Endothelial cell of umbilical vein (primary cell): ENCODE measurements at regions not wholly inside any gene's neighbourhood (a gene's known extent, or its start where the extent isn't known, plus 50 kb on each side); places are given as distances from the start of the nearest gene placed in this dataset.

Source experiments
- BruUV-seq: library from RNA; stranded (reverse); fragments of 400-500 nt; replicated peaks from 2 replicates; lab custom pipeline; 2021; lab: Mats Ljungman, UMichigan
- CTCF ChIA-PET: fragments of 300-600, 350-600 bp; sonication (Branson Sonifier 250); formaldehyde crosslinking; loops from one replicate; lab custom pipeline; 2021; ENCODE audit warnings: antibody characterized with exemption, inconsistent platforms; lab: Charles Lee
- POLR2A ChIA-PET: fragments of 300-600, 350-600 bp; sonication (Branson Sonifier 250); formaldehyde crosslinking; loops from one replicate; lab custom pipeline; 2021; ENCODE audit warnings: antibody characterized with exemption, inconsistent platforms; lab: Charles Lee
- DNase-seq: peaks from one replicate; pipeline ENCODE4 v3.0.0-alpha.2; 2011; ENCODE audit warnings: low read depth, low spot score
- FAIRE-seq: peaks from 2 replicates; lab custom pipeline; 2011; peaks lifted over from hg19 to GRCh38; lab: Jason Lieb, UNC
- H2AFZ ChIP-seq: 2 replicates; pipeline ENCODE4 v1.6.0; 2012; ENCODE audit warnings: low read depth, low read length, control low read depth, inconsistent platforms
- H3K27ac ChIP-seq: 2 replicates; pipeline ENCODE4 v1.5.1; 2011; ENCODE audit warnings: low read depth, mild to moderate bottlenecking, control low read depth, low read length, moderate library complexity; ENCODE audit not compliant: insufficient read depth
- H3K27me3 ChIP-seq, 2 experiments: 2 replicates each; pipeline versions ENCODE4 v1.6.0 to v1.6.1; 2011; ENCODE audit warnings: low read length in 2 of 2, mixed read lengths in 1 of 2; ENCODE audit not compliant: control insufficient read depth in 2 of 2, insufficient read depth in 2 of 2
- H3K36me3 ChIP-seq, 2 experiments: 2 replicates in 1 of 2; 3 replicates in 1 of 2; pipeline ENCODE4 v1.5.1; 2011; ENCODE audit warnings: low read length in 2 of 2, mild to moderate bottlenecking in 1 of 2, moderate library complexity in 1 of 2; ENCODE audit not compliant: control insufficient read depth in 2 of 2, insufficient read depth in 2 of 2; ENCODE audit errors: extremely low read depth in 1 of 2
- H3K4me1 ChIP-seq: 3 replicates; pipeline ENCODE4 v1.5.1; 2011; ENCODE audit warnings: mild to moderate bottlenecking, low read length; ENCODE audit not compliant: control insufficient read depth, insufficient read depth; ENCODE audit errors: extremely low read depth
- H3K4me2 ChIP-seq: 2 replicates; pipeline ENCODE4 v1.6.1; 2011; ENCODE audit warnings: low read length, control low read depth, mixed read lengths; ENCODE audit not compliant: insufficient read depth
- H3K4me3 ChIP-seq, 3 experiments: fragments of 200-600 bp in 1 of 3; sonication (generic), shearing (Covaris generic) in 1 of 3; replicated peaks in 1 of 3; 2 replicates each; pipeline ENCODE4 v1.5.1; 2011 to 2016; ENCODE audit warnings: control low read depth in 3 of 3, low read length in 3 of 3, mild to moderate bottlenecking in 2 of 3, inconsistent platforms in 1 of 3, low read depth in 1 of 3, moderate library complexity in 1 of 3; ENCODE audit not compliant: insufficient read depth in 1 of 3
- H3K79me2 ChIP-seq: 2 replicates; pipeline ENCODE4 v1.6.0; 2012; ENCODE audit warnings: low read length, inconsistent platforms; ENCODE audit not compliant: control insufficient read depth, insufficient read depth
- H3K9ac ChIP-seq: replicated peaks from 2 replicates; pipeline ENCODE3; 2011; ENCODE audit warnings: low read length, control low read depth; ENCODE audit not compliant: insufficient read depth; ENCODE audit errors: extremely low read depth
- H3K9me1 ChIP-seq: replicated peaks from 3 replicates; pipeline ENCODE4 v1.6.0; 2011; ENCODE audit warnings: mild to moderate bottlenecking, low read length; ENCODE audit not compliant: control insufficient read depth, insufficient read depth; ENCODE audit errors: extremely low read depth
- H3K9me3 ChIP-seq: replicated peaks from 2 replicates; pipeline ENCODE4 v1.5.1; 2012; ENCODE audit warnings: low read length, inconsistent platforms; ENCODE audit not compliant: control insufficient read depth, insufficient read depth
- H4K20me1 ChIP-seq: replicated peaks from 2 replicates; pipeline ENCODE3; 2011; ENCODE audit warnings: mild to moderate bottlenecking, low read length; ENCODE audit not compliant: control insufficient read depth, insufficient read depth; ENCODE audit errors: extremely low read depth
- CTCF ChIP-seq, 2 donors: IDR thresholded peaks; 1 replicate in 1 of 2; 2 replicates in 1 of 2; pipeline ENCODE4 v1.5.1; 2011; ENCODE audit warnings: low read length in 2 of 2, mild to moderate bottlenecking in 2 of 2, moderate library complexity in 2 of 2, control low read depth in 1 of 2, inconsistent platforms in 1 of 2, low read depth in 1 of 2; ENCODE audit not compliant: insufficient read depth in 1 of 2; ENCODE audit errors: extremely low read depth in 1 of 2
- EZH2 ChIP-seq: IDR thresholded peaks from 2 replicates; pipeline ENCODE4 v1.6.1; 2012; ENCODE audit warnings: borderline replicate concordance, low read depth, mild to moderate bottlenecking, moderate library complexity, low read length, inconsistent platforms; ENCODE audit not compliant: severe bottlenecking
- FOS ChIP-seq: IDR thresholded peaks from 2 replicates; pipeline ENCODE4 v1.6.1; 2011; ENCODE audit warnings: mild to moderate bottlenecking, low read length, moderate library complexity, borderline replicate concordance; ENCODE audit not compliant: insufficient read depth
- GATA2 ChIP-seq: IDR thresholded peaks from 2 replicates; pipeline ENCODE4 v1.7.0; 2011; ENCODE audit warnings: low read depth, mild to moderate bottlenecking, moderate library complexity, mixed read lengths, low read length; ENCODE audit not compliant: insufficient read length, insufficient read depth
- JUN ChIP-seq: IDR thresholded peaks from 2 replicates; pipeline ENCODE4 v1.6.1; 2011; ENCODE audit warnings: borderline replicate concordance, low read depth; ENCODE audit not compliant: insufficient read length, insufficient read depth
- MAX ChIP-seq: IDR thresholded peaks from 2 replicates; pipeline ENCODE4 v1.6.1; 2011; ENCODE audit not compliant: insufficient read depth, insufficient read length
- MYC ChIP-seq: IDR thresholded peaks from one replicate; pipeline ENCODE4 v1.6.1; 2011; ENCODE audit warnings: mild to moderate bottlenecking, low read depth, low read length
- dilution Hi-C: fragments of 300-500 bp; cut with MboI; formaldehyde crosslinking; loops from one replicate; pipeline ENCODE4 v1.15.0; 2019; ENCODE audit warnings: low sequenced_read_pairs; ENCODE audit not compliant: extremely low pct_ligation_motif_present
- intact Hi-C: fragments of 100-400 bp; cut with micrococcal nuclease; formaldehyde crosslinking; loops from one replicate; pipeline ENCODE4 v1.10.0; 2022

GRCh38 chr3:5071061-5071460 lies 51.0 kb upstream of the ARL8B start:
- no peak for FAIRE-seq

More at GRCh38 chr3:5071061-5071460, 51.0 kb upstream of the ARL8B start:
- no TSS peak for BruUV-seq
- Histone ChIP-seq H3K9ac (no peak overlapping the region), H3K9me3 (no peaks in the 10 kb centered on the region), H3K27me3 (peaks cover 6 to 8% of the 10 kb centered on the region in 2 experiments), H3K79me2 (no peaks in the 10 kb centered on the region), H3K4me1 (no peaks in the 10 kb centered on the region), H3K27ac (no peak overlapping the region), H3K36me3 (no peaks in the 10 kb centered on the region), H3K4me2 (no peak overlapping the region), H4K20me1 (no peaks in the 10 kb centered on the region), H3K9me1 (no peaks in the 10 kb centered on the region), H3K4me3 (no peak overlapping the region), H2AFZ (no peak overlapping the region)
- ChIA-PET CTCF (interaction anchor here (1.6 to 1.9 kb wide), 3 partner anchors 11 to 360 kb away, joined by 4 to 6 read pairs (median 5); no protein-coding TSS in a partner anchor), POLR2A (no interaction called here)
- dilution Hi-C loops: no loop called here
- intact Hi-C loops: no loop called here
- DNase-seq: peak; percentile 26
- TF ChIP-seq CTCF (IDR thresholded peaks at IDR 0.05; ENCODE audit: extremely low read depth in 1 of 2, insufficient read depth in 1 of 2, low read depth in 1 of 2, low read length in 2 of 2): no peak
- no peak for TF ChIP-seq JUN
- no peak for TF ChIP-seq MAX
- TF ChIP-seq FOS: no peak
- no peak for TF ChIP-seq GATA2
- no peak for TF ChIP-seq EZH2
- TF ChIP-seq MYC: no peak
